Gastroesophageal sphincter (tissue), 3 donors: ENCODE measurements at regions not wholly inside any gene's neighbourhood (a gene's known extent, or its start where the extent isn't known, plus 50 kb on each side); places are given as distances from the start of the nearest gene placed in this dataset.

Experiments used
- CTCF ChIP-seq, 4 experiments: fragments of 200-600 bp in 2 of 4; fragments of 450-650 bp in 2 of 4; sonication (generic) in 1 of 4; IDR thresholded peaks; one replicate each; pipeline ENCODE4 v1.5.1; 2017 to 2019; ENCODE audit warnings: antibody characterized with exemption in 4 of 4, mild to moderate bottlenecking in 2 of 4, moderate library complexity in 2 of 4
- EP300 ChIP-seq: sonication (generic); formaldehyde crosslinking; IDR thresholded peaks from one replicate; pipeline ENCODE4 v1.6.1; 2017; ENCODE audit warnings: antibody characterized with exemption, mild to moderate bottlenecking

- no peak for TF ChIP-seq CTCF (IDR thresholded peaks at IDR 0.05)
- no peak for TF ChIP-seq EP300
Observed at GRCh38 chr11:26042113-26042512, 289.8 kb upstream of the ANO3 start.
